ENCODE measurements at regions not wholly inside any gene's neighbourhood (a gene's known extent, or its start where the extent isn't known, plus 50 kb on each side); places are given as distances from the start of the nearest gene placed in this dataset.

DNA sequence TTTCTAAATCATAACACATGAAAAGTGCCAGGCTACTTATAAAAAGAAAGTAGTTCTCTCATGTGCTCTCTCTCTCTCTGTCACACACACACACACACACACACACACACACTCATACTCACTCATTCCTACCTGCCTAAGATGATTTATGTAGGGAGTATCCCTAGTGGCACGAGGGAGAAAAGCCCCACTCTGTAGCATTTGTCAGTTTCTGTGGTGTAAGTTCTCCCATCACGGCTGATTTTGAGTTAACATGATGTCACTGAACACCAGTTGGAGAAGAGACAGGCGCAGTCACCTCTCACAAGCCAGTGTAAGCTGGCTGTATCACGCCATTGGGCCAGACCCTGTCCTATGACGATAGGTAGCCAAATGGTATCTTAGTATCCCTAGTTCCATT, 395.4 kb downstream of the SFMBT2 start:
- TF ChIP-seq EZH2 (IDR thresholded peaks at IDR 0.05; ENCODE audit: low read length, unreplicated experiment) (no peak), EZH2phosphoT487 (IDR thresholded peaks at IDR 0.05; ENCODE audit: borderline replicate concordance, low read length) (no peak)
- TF ChIP-seq, protein P1, sequence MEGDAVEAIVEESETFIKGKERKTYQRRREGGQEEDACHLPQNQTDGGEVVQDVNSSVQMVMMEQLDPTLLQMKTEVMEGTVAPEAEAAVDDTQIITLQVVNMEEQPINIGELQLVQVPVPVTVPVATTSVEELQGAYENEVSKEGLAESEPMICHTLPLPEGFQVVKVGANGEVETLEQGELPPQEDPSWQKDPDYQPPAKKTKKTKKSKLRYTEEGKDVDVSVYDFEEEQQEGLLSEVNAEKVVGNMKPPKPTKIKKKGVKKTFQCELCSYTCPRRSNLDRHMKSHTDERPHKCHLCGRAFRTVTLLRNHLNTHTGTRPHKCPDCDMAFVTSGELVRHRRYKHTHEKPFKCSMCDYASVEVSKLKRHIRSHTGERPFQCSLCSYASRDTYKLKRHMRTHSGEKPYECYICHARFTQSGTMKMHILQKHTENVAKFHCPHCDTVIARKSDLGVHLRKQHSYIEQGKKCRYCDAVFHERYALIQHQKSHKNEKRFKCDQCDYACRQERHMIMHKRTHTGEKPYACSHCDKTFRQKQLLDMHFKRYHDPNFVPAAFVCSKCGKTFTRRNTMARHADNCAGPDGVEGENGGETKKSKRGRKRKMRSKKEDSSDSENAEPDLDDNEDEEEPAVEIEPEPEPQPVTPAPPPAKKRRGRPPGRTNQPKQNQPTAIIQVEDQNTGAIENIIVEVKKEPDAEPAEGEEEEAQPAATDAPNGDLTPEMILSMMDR (conservative IDR thresholded peaks at IDR 0.05; ENCODE audit: low read depth, low read length), result no peak
